NCI-H2107 treated with DMSO at 0.1 percent for 48 hours (cell line): ENCODE measurements at regions not wholly inside any gene's neighbourhood (a gene's known extent, or its start where the extent isn't known, plus 50 kb on each side); places are given as distances from the start of the nearest gene placed in this dataset.
"Not testable (repeated sequence)": the region's sequence is repeated elsewhere in the genome, so short reads cannot be mapped to it uniquely, and the experiment has no call there.

Source experiments
- DNase-seq: peaks from one replicate; lab custom pipeline; 2025; ENCODE audit not compliant: unreplicated experiment; lab: John Stamatoyannopoulos, UW

- DNase-seq = no peak
Measured at GRCh38 chr4:26171941-26172340, 148.9 kb upstream of the RBPJ start.

- no peak for DNase-seq
Measured at GRCh38 chr4:26173619-26174018, 147.2 kb upstream of the RBPJ start.

GRCh38 chr4:26174027-26174426, 146.8 kb upstream of the RBPJ start:
- no peak for DNase-seq

- DNase-seq = no peak
Measured at GRCh38 chr4:26175006-26175786, 145.6 kb upstream of the RBPJ start.

- no peak for DNase-seq
Measured at GRCh38 chr4:26175905-26176470, 144.8 kb upstream of the RBPJ start.

- no peak for DNase-seq
Measured at GRCh38 chr4:26176598-26177149, 144.1 kb upstream of the RBPJ start.

- DNase-seq = no peak
Measured at GRCh38 chr4:26178854-26179253, 142.0 kb upstream of the RBPJ start.

GRCh38 chr4:26179316-26179760, 141.5 kb upstream of the RBPJ start:
- no peak for DNase-seq

GRCh38 chr4:26181616-26182015, 139.2 kb upstream of the RBPJ start:
- no peak for DNase-seq

- no peak for DNase-seq
Measured at GRCh38 chr4:26183017-26183416, 137.8 kb upstream of the RBPJ start.

GRCh38 chr4:26185436-26185835, 135.4 kb upstream of the RBPJ start:
- DNase-seq = no peak

- no peak for DNase-seq
Measured at GRCh38 chr4:26191353-26191752, 129.5 kb upstream of the RBPJ start.

- DNase-seq = no peak
Measured at GRCh38 chr4:26192899-26193869, 127.6 kb upstream of the RBPJ start.

- DNase-seq = no peak
Measured at GRCh38 chr4:26194764-26195163, 126.0 kb upstream of the RBPJ start.

GRCh38 chr4:26196567-26196966, 124.2 kb upstream of the RBPJ start:
- no peak for DNase-seq

GRCh38 chr4:26197018-26197779, 123.6 kb upstream of the RBPJ start:
- DNase-seq = no peak

- DNase-seq = not testable (repeated sequence)
Measured at GRCh38 chr4:26198931-26199330, 121.9 kb upstream of the RBPJ start.

- DNase-seq = no peak
Measured at GRCh38 chr4:26199596-26199995, 121.2 kb upstream of the RBPJ start.

- no peak for DNase-seq
Measured at GRCh38 chr4:26201120-26201519, 119.7 kb upstream of the RBPJ start.

GRCh38 chr4:26204249-26204825, 116.5 kb upstream of the RBPJ start:
- no peak for DNase-seq
